Astrocyte of the hippocampus (primary cell): ENCODE measurements at regions not wholly inside any gene's neighbourhood (a gene's known extent, or its start where the extent isn't known, plus 50 kb on each side); places are given as distances from the start of the nearest gene placed in this dataset.
A peak's percentile ranks its signal among the peaks of the same experiment; 100 is the strongest.

Experiments used
- DNase-seq: peaks from one replicate; pipeline ENCODE4 v3.0.0; 2011; ENCODE audit warnings: low read depth, low spot score

DNA sequence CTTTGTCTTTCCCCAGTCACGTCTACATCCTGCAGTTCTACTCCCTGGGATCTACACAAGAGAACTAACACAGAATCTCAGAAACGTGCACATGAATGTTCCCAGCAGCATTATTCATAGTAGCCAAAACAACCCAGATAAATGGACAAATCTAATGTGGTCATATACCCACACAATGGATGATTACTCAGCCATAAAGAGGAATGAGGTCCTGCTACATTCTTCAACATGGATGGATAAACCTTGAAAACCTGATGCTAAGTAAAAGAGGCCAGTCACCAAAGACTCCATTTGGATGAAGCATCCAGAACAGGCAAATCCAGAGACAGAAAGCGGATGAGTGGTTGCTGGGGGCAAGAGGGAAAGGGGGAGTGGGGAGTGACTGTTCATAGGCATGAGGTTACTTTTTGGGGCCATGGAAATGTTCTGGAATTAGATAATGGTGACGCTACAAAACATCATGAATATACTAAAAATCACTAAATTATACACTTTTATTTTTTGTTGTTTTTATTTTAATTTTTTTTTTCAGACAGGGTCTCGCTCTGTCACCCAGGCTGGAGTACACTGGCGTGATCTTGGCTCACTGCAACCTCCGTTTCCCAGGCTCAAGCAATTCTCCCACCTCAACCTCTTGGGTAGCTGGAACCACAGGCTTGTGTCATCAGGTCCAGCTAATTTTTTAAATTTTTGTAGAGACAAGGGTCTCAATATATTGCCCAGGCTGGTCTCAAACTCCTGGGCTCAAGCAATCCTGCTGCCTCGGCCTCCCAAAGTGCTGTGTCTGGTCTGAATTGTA lies 50.8 kb upstream of the DSN1 start:
- DNase-seq = peak; percentile 90

DNA sequence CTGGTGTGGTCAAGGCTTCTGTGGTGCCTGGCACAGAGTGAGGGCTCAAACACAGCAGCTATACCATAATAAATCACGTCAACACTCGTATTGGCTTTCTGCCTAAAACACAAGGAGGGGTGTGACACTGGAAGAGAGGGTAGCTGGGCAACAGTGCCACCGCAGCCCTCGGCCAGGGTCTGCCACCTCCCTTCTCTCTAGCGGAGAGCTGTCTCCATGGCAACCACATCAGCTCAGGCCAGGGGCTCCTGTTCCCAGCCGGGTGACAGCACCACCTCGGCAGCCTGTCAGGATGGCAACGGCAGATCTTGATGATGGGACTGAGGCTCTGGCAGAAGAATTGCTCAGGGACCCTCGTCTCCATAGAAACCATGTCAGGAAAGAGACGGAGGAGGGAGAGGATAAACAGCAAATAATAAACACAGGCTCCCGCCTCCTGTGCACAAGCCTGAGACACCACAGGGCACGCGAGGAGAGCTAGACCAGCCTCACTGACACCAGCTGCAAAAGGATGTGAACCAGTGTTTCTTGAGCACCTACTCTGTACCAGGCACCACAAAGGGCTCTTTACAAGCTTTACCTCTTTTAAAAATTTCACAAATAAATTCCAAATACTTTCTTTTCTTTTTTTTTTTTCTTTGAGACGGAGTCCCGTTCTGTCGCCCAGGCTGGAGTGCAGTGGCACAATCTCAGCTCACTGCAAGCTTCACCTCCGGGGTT lies 50.4 kb upstream of the TLDC2 start:
- DNase-seq = peak; percentile 63
